H7 (cell line): ENCODE measurements at regions not wholly inside any gene's neighbourhood (a gene's known extent, or its start where the extent isn't known, plus 50 kb on each side); places are given as distances from the start of the nearest gene placed in this dataset.
"Not testable (repeated sequence)": the region's sequence is repeated elsewhere in the genome, so short reads cannot be mapped to it uniquely, and the experiment has no call there.

Source experiments
- DNase-seq: peaks from one replicate; pipeline ENCODE4 v3.0.0; 2012
- H3K27me3 ChIP-seq: 2 replicates; pipeline ENCODE4 v1.6.0; 2011; ENCODE audit warnings: mild to moderate bottlenecking, low read length; ENCODE audit not compliant: control insufficient read depth, insufficient read depth
- H3K36me3 ChIP-seq: replicated peaks from 2 replicates; pipeline ENCODE4 v1.5.1; 2011; ENCODE audit warnings: low read length; ENCODE audit not compliant: control insufficient read depth, insufficient read depth
- H3K4me3 ChIP-seq: 2 replicates; pipeline ENCODE4 v1.5.1; 2011; ENCODE audit warnings: low read depth, mild to moderate bottlenecking, control low read depth, low read length, moderate library complexity; ENCODE audit not compliant: insufficient read depth

DNA sequence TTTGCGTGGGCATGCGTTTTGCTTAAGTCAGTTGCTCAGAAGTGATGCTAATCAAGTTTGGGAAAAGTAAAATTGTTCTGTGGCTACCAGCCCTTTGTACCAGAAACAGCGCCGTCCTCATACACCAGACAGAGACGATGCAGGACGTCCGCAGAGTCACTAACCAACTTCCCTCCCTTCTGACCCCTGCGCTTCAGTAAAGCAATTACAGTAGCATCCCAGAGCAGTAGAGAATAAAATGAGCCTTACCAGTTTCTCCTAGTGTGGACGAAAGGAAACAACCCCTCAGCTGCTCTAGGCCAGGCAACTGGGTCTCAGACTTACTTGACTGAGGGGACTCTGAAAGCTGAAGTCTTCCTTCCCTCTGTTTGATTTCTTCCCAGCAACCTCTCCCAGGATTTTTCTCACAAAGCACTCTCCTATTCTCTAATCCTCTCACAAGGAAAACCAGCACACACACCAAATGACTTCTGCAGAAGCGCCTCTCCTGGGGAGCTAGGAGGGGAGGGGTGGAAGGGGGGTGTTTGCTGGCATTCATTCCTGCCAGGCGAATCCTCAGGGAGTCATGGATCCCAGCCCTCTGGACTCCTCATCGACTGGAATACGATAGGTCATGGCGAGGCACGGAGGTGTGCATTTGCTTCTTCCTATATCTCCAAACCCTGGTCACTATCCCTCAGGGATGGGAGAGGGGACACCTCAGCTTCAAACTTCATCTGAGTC, 56.0 kb upstream of the MID1 start:
- Histone ChIP-seq H3K36me3 (no peaks in the 10 kb centered on the region), H3K4me3 (no peak overlapping the region), H3K27me3 (no peaks in the 10 kb centered on the region)
- DNase-seq: peak; percentile 22

DNA sequence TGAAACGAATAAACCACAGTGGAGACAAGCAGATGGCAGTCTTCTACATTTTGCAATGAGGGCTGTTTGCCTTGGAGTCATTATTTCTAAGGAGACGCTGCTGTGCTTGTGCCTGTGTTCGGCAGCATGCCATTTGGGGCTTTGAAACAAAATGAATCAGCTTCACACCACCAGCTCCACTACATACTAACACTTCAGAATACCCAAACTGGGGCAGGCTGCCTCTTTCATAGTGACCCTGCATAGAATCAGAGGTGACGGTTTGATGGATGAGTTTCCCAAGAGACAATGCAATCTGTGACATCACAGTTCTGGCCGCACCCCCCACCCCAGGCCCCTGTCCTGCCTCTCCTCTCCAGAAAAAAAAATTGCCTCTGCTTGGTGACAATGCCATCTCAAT, 57.1 kb upstream of the MID1 start:
- no peak for DNase-seq
- Histone ChIP-seq H3K4me3 (no peak overlapping the region), H3K36me3 (no peaks in the 10 kb centered on the region)

DNA sequence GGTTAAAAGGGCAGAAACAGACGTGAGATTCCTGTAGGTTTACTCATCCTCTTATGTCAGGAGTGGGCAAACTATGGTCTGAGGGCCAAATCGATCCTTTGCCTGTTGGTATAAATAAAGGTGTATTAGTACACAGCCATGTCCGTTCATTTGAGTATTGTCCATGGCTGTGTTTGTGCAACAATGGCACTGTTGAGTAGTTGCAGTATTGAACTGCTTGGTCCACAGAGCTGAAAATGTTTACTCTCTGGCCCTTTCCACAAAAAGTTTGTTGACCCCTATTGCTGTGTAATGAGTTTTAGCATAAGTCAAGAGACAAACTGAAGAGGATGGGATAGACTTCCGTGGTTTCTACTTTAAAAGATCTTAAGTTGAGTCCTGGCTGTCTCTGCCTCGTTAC, 59.0 kb upstream of the MID1 start:
- Histone ChIP-seq H3K4me3 (no peak overlapping the region), H3K27me3 (no peaks in the 10 kb centered on the region), H3K36me3 (no peaks in the 10 kb centered on the region)
- no peak for DNase-seq

More for the DNA sequence above, 57.1 kb upstream of the MID1 start:
- H3K27me3 ChIP-seq: no peaks in the 10 kb centered on the region

DNA sequence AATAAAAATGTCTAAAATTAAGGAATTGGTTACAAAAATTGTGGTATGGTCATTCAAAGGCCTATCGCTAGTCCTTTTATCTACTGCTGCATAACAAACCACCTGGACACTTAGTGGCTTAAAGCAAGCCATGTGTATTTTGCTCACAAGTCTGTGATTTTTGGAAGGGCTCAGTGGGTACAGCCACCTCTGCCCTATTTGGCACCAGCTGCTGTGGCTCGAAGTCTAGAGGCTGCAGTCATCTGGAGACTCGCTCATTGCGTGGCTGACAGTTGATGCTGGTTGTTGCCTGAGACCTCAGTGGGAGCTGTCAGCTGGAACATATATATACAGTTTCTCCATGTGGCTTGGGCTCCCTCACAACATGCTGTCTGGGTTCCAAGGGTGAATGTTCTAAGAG, 60.8 kb upstream of the MID1 start:
- Histone ChIP-seq H3K27me3 (no peaks in the 10 kb centered on the region), H3K4me3 (no peak overlapping the region), H3K36me3 (no peaks in the 10 kb centered on the region)
- no peak for DNase-seq

DNA sequence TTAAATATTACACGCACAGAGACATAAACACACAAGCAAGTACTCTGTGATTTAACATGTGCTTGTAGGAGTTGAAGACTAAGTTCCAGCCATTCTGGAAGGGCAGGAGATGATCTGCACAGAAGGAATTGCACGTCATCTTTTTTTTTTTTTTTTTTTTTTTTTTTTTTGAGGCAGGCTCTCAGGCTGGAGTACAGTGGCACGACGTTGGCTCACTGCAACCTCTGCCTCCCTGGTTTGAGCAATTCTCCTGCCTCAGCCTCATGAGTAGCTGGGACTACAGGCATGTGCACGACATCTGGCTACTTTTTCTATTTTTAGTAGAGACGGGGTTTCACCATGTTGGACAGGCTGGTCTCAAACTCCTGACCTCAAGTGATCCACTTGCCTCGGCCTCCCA, 63.2 kb upstream of the MID1 start:
- not testable (repeated sequence) for H3K4me3 ChIP-seq, H3K27me3 ChIP-seq, DNase-seq, H3K36me3 ChIP-seq

DNA sequence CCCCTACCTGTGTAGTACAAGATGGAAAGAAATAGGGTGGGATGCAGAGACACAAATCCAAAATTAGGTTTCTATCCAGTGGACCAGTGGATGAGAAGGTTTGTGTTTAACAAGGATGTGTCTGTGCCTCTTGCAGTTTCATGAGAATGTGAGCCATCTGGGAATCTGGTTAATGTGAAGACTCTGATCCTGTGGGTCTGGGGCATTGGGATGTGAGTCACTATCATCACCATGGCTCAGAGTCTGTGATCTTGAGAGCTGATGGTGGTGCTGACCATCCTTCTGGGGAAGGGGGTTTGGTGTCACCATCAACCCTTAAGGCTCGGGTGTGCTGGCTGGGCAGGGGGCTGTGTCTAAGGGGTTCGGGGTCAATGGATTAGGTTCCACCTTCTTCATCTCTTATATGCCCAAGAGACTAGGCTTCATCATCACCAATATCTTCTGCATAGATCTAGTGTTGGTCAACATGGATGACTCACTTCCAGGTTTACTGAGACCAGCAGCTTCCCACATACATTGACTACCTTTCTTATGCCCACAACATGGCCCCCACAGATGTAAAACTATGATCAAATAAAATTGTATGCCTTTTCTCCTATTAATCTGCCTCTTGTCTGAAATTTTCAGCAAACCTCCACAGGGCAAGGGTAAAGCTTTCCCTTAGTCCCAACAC, 65.7 kb upstream of the MID1 start:
- DNase-seq: no peak
- Histone ChIP-seq H3K36me3 (no peaks in the 10 kb centered on the region), H3K27me3 (no peaks in the 10 kb centered on the region), H3K4me3 (no peak overlapping the region)

DNA sequence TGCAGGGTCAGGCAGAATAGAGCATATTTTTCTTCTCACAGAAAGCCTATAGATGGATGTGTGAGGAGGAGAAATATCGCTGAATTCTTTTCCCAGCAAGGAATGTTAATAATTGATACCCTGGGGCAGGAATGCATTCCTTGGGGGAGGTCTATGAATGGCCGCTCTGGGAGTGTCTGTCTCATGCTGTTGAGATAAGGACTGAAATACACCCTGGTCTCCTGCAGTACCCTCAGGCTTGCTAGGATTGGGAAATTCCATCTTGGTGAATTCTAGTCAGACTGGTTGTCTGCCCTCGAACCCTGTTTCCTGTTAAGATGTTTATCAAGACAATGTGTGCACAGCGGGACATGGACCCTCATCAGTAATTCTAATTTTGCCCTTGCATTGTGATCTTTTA, 71.4 kb upstream of the MID1 start:
- not testable (repeated sequence) for H3K36me3 ChIP-seq, H3K4me3 ChIP-seq, H3K27me3 ChIP-seq, DNase-seq

DNA sequence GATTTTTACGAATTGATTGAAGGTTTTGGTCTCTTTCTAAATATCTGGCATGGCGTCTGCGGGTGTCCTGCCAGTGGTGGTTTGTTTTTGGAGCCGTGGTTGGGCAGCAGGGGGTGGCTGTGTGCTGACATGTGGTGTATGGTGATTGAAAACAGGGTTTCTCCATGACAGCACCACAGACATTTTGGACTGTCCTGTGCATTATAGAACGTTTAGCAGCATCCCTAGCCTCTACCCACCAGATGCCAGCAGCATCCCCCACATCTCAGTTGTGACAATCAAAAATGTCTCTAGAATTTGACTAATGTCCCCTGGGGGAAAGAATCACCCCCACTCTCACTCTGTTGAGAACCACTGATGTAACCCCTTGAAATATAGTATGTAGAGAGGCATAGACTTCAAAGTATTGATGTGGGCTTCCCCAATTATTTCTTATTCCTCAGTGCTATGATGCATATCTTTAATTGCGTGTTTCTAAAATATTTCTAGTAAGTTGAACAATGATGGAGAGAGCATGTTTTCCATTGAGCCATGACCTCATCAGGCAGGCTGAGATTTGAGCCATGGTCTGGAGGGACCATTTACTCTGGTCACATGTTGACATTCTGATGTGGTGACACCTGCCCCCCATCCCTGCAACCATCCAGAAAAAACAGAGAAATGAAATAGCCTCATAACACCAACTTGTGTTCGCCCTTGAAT, 77.4 kb upstream of the MID1 start:
- DNase-seq: no peak
- no peaks in the 10 kb centered on the region for H3K27me3 ChIP-seq
- no peak overlapping the region for H3K4me3 ChIP-seq
- no peaks in the 10 kb centered on the region for H3K36me3 ChIP-seq

DNA sequence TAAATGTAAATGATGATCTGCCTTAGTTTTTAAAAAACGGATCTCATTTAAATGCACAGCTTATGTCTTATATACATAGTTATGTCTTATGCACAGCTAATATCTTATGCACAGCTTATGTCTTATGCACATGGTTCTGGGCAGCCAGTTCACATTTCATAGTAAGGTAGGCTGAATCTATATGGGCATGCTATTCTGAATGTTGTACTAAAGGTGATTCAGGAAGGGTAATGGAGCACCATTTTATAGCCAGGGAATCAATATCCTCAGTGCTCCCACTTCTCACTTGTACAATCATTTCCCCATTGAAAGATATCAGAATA, 77.9 kb upstream of the MID1 start:
- no peak overlapping the region for H3K4me3 ChIP-seq
- no peaks in the 10 kb centered on the region for H3K27me3 ChIP-seq
- no peak for DNase-seq
- no peaks in the 10 kb centered on the region for H3K36me3 ChIP-seq

DNA sequence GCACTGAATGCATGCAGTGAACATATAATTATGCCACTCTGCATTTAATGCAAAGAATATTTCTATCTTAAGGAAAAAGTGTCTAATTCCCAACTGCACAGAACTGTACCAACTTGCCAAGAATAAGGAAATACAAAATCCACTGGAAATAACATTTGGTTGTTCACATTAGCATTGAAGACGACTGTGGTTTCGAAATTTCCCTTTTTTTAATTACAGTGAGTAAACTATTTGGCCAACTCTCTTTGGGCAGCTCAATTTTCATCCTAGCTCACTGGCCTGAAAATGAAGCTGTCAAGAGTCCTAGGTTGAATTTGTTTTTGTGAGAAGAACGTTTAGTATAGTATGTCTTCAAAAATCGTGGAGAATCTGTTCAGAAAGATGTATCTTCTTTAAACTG, 81.6 kb upstream of the MID1 start:
- DNase-seq: no peak
- no peaks in the 10 kb centered on the region for H3K36me3 ChIP-seq
- no peak overlapping the region for H3K4me3 ChIP-seq
- H3K27me3 ChIP-seq: no peaks in the 10 kb centered on the region

DNA sequence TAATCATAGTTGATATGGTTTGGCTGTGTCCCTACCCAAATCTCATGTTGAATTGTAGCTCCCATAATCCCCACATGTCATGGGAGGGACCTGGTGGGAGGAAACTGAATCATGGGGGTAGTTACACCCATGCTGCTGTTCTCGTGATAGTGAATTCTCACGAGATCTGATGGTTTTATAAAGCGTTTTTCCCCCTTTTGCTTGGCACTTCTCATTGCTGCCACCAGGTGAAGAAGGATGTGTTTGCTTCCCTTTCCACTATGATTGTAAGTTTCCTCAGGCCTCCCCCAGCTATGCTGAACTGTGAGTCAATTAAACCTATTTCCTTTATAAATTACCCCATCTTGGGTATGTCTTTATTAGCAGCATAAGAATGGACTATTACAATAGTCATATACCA, 86.0 kb upstream of the MID1 start:
- not testable (repeated sequence) for H3K4me3 ChIP-seq, DNase-seq, H3K36me3 ChIP-seq, H3K27me3 ChIP-seq

DNA sequence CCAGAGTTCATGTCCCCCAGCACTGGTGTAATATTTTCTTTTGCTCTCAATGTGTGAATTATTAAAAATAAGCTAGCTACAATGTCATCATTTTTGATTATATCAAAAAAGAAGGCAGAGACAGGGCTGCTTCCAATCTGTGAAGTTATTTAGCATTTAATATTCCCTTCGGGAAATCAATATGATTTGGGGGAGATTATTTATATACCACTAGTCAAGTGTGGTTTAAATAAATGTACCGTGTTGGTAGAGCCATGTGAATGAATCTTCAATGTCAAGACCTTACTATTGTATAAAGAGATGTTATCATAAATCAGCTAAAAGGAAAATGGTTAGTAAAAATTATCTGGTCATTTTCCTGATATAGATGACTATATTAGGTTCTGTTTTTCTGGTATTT, 87.4 kb upstream of the MID1 start:
- Histone ChIP-seq H3K4me3 (no peak overlapping the region), H3K27me3 (no peaks in the 10 kb centered on the region), H3K36me3 (no peaks in the 10 kb centered on the region)
- DNase-seq: no peak

DNA sequence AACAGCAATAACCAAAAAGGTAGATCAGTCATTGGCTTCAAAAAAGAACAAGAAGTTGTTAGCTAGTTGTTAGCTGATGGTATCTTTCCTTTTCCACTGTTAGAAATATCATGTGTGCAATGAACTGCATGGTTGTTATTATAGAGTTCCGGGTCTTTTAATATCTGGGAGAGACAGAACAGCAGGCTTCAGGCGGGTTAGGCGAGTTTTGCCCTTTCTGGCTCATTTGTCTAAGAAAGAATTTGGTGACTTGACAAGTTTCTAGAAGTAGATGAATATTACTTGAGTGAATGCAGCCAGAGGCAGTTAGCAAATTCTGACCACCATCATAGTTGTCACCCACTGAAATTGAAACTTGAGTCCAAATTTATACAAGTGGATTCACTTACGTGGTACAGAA, 88.9 kb upstream of the MID1 start:
- Histone ChIP-seq H3K4me3 (no peak overlapping the region), H3K27me3 (no peaks in the 10 kb centered on the region), H3K36me3 (no peaks in the 10 kb centered on the region; the same call in 1 of the 2 replicates)
- DNase-seq: no peak

DNA sequence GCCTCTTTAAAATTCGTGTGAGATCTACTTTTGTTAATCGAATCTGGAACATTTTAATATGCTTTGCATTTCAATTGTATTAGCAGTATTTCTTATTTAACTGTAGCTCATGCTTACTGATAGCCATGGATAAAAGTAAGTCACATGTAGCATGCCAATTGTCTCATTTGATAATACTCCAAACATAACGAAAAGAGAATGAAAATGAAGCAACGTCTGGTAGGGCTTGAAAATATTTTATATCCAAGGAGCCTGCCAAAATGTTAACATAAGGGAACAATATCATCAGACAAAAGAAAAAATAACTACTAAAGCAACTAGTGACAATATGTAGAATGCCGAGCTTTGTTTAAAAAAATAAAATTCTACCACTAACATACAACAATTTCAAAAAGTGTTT, 94.1 kb upstream of the MID1 start:
- Histone ChIP-seq H3K36me3 (no peaks in the 10 kb centered on the region; the same call in 1 of the 2 replicates), H3K4me3 (no peak overlapping the region), H3K27me3 (no peaks in the 10 kb centered on the region)
- DNase-seq: no peak

DNA sequence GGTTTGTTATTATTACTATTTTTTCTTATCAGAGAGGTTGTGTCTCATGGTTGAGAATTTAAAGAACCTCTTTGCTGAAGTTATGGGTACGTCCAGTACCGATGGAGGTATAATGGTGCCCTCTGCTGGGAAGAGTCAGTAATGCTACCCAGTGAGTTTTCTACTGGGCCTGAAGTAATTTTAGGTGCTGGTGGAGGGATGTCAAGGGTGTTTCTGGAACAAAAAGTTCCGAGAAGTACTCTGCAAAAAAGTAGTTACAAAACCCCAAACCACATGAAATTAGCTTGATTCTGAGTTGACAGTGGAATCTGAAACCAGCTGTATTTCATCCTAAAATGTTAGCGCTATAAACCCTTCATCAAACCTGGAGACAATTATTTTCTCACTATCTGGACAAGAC, 102.5 kb upstream of the MID1 start:
- Histone ChIP-seq H3K4me3 (no peak overlapping the region), H3K27me3 (no peaks in the 10 kb centered on the region), H3K36me3 (no peaks in the 10 kb centered on the region)
- peak; percentile 78 for DNase-seq
